ENCODE measurements at regions not wholly inside any gene's neighbourhood (a gene's known extent, or its start where the extent isn't known, plus 50 kb on each side); places are given as distances from the start of the nearest gene placed in this dataset.

- TF ChIP-seq CTCF (IDR thresholded peaks at IDR 0.05) (no peak), ZFX (IDR thresholded peaks at IDR 0.05; ENCODE audit: borderline replicate concordance) (no peak)
These were observed 430.9 kb upstream of the ADGRL2 start for GRCh38 chr1:81369833-81370232.
